Transverse colon (tissue), 3 donors: ENCODE measurements at regions not wholly inside any gene's neighbourhood (a gene's known extent, or its start where the extent isn't known, plus 50 kb on each side); places are given as distances from the start of the nearest gene placed in this dataset.

Source experiments
- CTCF ChIP-seq, 5 experiments: fragments of 200-600 bp in 3 of 5; fragments of 450-650 bp in 2 of 5; sonication (generic) in 3 of 5; IDR thresholded peaks; 1 replicate in 2 of 5; 2 replicates in 3 of 5; pipeline ENCODE4 v1.5.1; 2016 to 2017; ENCODE audit warnings: antibody characterized with exemption in 5 of 5, inconsistent platforms in 3 of 5, mild to moderate bottlenecking in 2 of 5, moderate library complexity in 1 of 5
- POLR2A ChIP-seq: fragments of 450-650 bp; IDR thresholded peaks from one replicate; pipeline ENCODE4 v1.6.1; 2016; ENCODE audit warnings: antibody characterized with exemption, mild to moderate bottlenecking, moderate library complexity

DNA sequence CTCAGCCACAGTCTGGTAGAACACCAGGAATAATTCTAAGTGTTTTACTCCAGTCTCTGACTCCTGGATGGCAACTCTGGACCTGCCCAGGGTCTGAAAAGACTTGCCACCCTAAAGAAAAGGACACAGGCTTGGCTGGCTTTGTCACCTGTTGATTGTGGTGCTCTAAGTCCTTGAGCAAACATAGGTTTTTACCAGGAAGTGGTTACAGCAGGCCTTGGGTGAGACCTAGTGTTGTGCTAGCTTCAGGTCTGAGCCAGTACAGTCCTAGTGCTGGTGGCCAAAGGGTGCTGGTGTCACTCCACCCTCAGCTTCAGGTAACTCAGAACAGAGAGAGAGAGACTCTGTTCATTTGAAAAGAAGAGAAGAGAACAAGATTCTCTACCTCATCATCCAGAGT is 1239.4 kb upstream of the CRIM1 start:
- TF ChIP-seq CTCF (IDR thresholded peaks at IDR 0.05) (no peak), POLR2A (no peak)
